MV-4-11 (cell line): ENCODE measurements at regions not wholly inside any gene's neighbourhood (a gene's known extent, or its start where the extent isn't known, plus 50 kb on each side); places are given as distances from the start of the nearest gene placed in this dataset.

Source experiments
- DNase-seq: peaks from one replicate; lab custom pipeline; 2025; lab: John Stamatoyannopoulos, UW

DNA sequence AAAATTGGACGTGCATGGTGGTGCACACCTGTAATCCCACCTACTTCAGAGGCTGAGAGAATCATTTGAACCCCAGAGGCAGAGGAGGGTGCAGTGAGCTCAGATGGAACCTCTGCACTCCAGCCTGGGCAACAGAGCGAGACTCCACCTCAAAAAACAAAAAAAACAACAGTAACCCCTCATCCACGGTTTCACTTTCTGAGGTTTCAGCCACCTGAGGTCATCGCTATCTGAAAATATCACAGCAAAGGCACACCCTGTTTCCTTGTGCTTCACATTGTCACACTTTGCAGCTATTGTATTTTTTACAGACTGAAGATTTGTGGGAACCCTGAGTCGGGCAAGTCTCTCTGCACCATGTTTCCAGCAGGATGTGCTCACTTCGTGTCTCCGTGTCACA lies 54.1 kb upstream of the FOXQ1 start:
- DNase-seq: no peak

GRCh38 chr6:1256435-1257008 lies 55.4 kb upstream of the FOXQ1 start:
- no peak for DNase-seq

GRCh38 chr6:1255636-1256365 lies 56.1 kb upstream of the FOXQ1 start:
- no peak for DNase-seq

- no peak for DNase-seq
These were observed 57.6 kb upstream of the FOXQ1 start for GRCh38 chr6:1254326-1254725.

- no peak for DNase-seq
These were observed 58.1 kb upstream of the FOXQ1 start for GRCh38 chr6:1253816-1254215.

DNA sequence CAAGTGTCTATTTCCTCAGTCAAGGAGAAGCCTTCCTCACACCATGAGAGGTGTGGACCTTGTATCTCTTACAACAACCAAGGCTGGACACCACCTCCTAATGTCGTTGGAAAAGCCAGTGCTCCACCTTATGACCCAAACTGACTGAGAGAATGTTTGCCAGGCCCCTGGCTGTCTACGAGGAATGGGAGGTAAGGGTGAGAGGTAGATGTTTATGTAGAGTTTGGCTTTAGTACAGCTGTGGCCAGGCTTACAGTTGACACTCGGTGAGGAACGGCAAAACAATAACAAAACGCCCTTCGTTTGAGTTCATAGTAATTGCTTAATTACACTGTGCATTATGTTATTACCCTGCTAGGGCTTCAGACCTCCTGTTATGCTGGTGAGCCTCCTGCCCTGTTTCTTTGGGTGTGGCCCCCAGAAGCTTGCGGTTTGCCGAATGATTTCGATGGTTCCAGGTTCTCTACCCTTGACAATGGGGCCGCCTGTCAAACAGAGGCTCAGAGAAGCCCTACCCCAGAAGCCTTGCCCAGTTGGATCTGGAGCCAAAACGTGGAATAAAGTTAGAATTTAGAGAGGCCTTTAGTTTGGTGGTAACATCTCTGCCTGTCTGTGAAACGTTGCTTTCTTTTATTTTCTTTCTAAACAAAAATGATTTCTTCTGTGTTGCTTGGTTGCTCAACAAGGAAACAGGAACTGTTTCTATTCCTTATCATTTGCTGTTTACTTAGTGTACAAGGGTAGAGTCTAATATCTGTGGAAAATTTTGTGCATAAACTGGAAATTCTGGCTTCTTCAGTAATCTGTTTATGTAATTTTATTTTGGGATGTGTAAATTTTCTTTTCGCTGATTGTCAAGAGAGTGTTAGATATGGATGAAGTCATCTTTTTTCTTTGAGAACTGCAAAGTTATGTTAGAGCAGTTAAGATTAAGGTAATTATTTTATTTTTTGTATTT lies 60.4 kb upstream of the FOXQ1 start:
- DNase-seq: no peak

DNA sequence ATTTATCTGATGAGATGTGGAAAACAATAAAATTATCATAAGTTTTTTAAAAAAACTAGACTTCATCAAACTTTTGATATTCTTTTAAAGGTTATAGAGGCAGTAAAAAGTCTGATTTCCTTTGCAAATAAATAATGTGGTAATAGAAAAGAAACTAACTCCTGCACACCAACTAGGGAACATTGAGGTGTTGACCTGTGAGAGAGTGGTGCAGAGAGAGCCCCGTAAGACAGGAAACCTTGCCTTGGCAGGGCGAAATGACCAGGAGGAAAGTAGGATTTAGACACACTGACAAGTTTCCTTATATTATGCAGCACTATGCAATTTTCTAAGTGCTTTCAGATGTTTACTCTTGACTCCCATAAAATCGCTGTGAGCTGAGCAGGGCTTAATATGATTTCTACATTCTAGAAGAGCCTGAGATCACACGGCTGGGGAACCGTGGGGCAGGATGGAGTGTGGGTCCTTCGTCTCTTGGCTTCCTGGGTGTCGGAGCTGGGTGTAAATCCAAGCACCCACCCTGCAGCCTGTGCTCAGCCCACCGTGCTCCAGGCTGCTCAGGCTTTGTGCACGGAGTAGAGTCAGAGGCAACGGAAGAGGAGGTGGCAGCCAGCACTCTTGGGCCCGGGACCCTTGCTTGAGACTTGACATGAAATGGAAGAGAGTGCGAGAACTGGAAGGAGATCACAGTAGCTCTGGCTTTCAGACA lies 61.3 kb upstream of the FOXQ1 start:
- no peak for DNase-seq

GRCh38 chr6:1247894-1248293 lies 64.0 kb upstream of the FOXQ1 start:
- DNase-seq: no peak

DNA sequence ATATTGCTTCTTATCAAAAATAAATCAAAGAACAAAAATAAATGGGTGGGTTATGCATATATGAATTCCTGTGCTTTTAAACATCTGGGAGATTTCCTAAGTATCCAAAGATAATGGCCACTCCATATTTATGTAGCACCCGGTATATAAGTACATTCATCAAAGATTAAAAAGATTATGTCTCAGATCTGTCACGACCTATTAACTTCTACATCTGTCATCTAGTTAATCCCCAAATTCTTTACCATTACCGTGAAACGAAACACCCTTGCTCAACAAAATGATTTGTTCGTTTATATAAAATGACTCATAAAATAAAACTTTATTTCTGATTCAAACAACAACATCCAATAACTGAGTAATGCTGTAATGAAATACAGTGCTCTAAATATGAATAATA lies 64.8 kb upstream of the FOXQ1 start:
- no peak for DNase-seq

DNA sequence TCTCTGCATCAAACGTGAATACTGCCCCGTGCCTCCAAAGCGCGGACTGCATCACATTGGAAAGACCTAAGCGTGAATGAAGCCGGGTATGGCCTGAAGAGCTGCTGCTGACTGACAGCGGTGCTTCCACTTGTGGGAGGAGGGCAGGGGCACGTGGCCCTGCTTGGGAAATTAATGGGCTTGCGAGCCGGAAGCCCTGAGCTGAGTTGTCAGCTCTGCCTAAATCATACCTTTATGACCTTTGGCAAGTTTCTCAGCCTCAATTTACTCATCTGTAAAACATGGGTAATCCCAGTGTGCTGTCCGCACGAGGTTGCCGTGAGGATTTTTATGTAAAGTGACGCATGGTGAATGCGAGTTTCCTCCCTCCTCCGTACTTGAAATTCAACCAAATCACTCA lies 67.0 kb upstream of the FOXQ1 start:
- DNase-seq: no peak

- no peak for DNase-seq
These were observed 67.6 kb upstream of the FOXQ1 start for GRCh38 chr6:1244278-1244677.

DNA sequence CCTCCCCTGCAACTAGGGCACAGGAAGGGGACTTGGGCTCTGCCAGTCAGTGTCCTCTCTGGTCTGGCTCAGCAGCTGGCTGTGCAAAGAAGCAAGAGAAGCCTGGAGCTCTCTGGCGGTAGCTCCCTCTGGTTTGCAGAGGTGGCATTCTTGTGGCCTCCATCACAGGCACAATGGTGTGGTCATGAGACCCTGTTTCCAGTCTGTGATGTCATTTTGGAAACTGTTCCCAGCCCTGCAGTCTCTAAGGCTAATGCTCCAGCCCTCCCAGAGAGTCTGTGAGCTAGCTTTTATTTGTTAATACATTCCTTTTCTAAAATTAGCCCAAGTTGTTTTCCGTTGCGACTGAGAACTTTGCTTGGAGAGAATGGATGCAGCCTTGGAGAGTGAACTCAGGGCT lies 69.5 kb upstream of the FOXQ1 start:
- DNase-seq: no peak

DNA sequence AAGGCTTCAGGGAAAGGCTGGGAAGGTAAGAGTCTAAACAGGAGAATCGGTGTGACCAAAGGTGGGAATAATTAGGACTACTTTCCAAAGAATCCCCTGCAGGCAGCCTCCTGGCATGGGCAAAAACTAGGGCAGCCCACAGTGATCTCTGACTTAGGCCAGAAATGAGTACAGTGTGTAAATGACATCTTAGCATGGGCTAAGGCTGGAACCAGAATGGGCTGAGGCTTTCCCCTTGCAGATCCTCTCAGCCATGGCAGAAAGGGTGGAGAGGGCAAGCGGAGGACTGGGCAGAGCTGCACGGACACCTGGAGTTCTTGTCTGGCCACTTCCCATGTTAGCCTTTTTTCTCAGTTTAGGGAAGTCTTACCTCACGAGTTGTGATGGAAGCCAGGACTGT lies 69.9 kb upstream of the FOXQ1 start:
- DNase-seq: no peak

DNA sequence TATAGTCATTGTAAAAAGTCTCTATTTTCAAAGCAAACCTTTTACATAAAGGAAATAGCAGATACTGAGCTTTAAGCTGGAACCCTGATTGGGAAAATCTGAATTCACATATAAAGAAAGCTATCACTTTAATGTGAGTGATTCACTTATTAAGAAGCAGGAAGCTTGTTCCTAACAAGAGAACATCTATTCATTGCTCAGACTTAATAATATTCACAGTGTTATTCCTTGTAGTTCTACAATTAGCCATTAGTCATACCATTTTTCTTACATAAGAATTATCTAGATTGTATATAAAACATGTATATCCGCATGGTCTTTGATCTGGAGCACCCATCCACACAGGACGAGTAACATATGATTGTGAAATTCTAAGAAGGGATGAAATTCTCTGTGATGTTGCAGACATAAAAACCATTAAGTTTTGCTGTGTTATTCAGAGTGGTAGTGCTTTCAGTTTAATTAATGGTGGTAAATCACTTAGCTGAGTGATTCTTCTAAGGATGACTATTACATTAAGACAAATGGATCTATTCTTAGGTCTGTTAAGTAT lies 71.1 kb upstream of the FOXQ1 start:
- DNase-seq: no peak

- DNase-seq: no peak
These were observed 72.1 kb upstream of the FOXQ1 start for GRCh38 chr6:1239805-1240204.

DNA sequence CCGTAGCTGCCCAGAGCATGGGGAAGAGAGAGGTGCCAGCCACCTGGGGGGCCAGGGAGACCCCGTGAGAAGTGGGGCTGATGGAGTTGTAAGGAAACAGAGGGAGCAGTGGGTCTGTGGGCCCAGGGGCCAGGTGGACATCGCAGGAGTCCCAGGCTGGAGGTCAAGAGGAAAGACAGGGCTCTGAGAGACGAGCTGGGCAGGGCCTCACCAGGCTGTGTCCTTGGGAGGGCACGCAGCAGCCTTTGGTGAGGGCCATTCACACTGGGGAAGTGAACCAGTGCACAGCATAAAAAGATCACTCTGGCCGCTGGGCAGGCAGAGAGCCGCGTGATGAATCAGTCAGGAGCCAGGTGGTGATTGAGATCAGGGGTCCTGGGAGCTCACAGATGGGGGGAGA lies 73.9 kb upstream of the FOXQ1 start:
- no peak for DNase-seq

- DNase-seq: no peak
These were observed 74.3 kb upstream of the FOXQ1 start for GRCh38 chr6:1237636-1238035.

GRCh38 chr6:1235825-1236224 lies 76.1 kb upstream of the FOXQ1 start:
- no peak for DNase-seq

DNA sequence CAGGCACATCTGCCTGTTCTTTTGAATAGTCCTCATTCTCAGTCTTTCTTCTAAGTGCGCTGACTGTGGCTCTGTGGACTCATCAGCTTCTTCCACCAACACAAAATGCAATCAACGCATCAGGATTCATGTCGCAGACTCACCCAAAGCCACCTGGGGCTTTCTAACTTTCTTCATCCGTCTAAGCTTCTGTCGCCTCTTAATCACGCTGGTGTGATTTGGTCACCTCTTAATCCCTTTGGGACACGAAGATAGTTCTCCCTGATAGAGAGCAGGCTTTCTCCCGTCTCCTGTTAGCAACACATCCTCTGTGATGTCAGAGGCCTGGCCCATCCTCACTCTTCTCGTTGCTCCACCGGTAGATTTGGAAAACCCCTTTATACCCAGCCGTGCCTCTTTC lies 78.0 kb upstream of the FOXQ1 start:
- DNase-seq: no peak

DNA sequence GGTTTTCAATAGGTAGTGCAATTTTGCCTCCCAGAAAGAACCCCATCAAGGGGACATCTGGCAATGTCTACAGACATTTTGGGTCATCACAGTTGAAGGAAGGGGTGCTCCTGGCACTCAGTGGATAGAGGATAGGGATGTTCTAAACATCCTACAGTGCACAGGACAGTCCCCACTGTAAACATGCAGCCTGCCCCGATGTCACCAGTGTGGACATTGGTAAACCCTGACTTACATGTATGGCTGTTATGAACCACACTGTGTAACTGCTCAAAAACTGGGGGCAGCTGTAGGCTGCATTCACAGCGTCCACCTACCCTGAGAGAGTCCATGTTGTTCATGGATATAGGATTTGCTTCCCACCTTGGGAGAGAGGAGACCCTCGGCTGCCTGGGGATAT lies 79.3 kb upstream of the FOXQ1 start:
- DNase-seq: no peak

- DNase-seq: no peak
These were observed 80.0 kb upstream of the FOXQ1 start for GRCh38 chr6:1231941-1232340.
